HG03342 (cell line): ENCODE measurements at regions not wholly inside any gene's neighbourhood (a gene's known extent, or its start where the extent isn't known, plus 50 kb on each side); places are given as distances from the start of the nearest gene placed in this dataset.

Experiments
- ATAC-seq: cut with Tn5 transposase; IDR thresholded peaks from one replicate; pipeline ENCODE4 v1.9.1; 2021; ENCODE audit warnings: mild to moderate bottlenecking, moderate library complexity; ENCODE audit not compliant: unreplicated experiment

GRCh38 chr20:61048302-61048701 is 203.8 kb upstream of the CDH4 start:
- ATAC-seq, result no peak

GRCh38 chr20:61049684-61050083 is 202.4 kb upstream of the CDH4 start:
- ATAC-seq, result no peak

- ATAC-seq, result no peak
Observed at GRCh38 chr20:61050336-61050890, 201.6 kb upstream of the CDH4 start.

- no peak for ATAC-seq
Observed at GRCh38 chr20:61052195-61052750, 199.8 kb upstream of the CDH4 start.

- no peak for ATAC-seq
Observed at GRCh38 chr20:61052776-61053442, 199.2 kb upstream of the CDH4 start.

- ATAC-seq, result no peak
Observed at GRCh38 chr20:61053487-61053886, 198.6 kb upstream of the CDH4 start.

- no peak for ATAC-seq
Observed at GRCh38 chr20:61053889-61054288, 198.2 kb upstream of the CDH4 start.

- no peak for ATAC-seq
Observed at GRCh38 chr20:61054411-61054810, 197.7 kb upstream of the CDH4 start.

- no peak for ATAC-seq
Observed at GRCh38 chr20:61055180-61056010, 196.7 kb upstream of the CDH4 start.

- no peak for ATAC-seq
Observed at GRCh38 chr20:61056116-61056515, 195.9 kb upstream of the CDH4 start.

- ATAC-seq, result no peak
Observed at GRCh38 chr20:61056627-61057442, 195.2 kb upstream of the CDH4 start.

GRCh38 chr20:61057443-61058121 is 194.5 kb upstream of the CDH4 start:
- no peak for ATAC-seq

- no peak for ATAC-seq
Observed at GRCh38 chr20:61061981-61062380, 190.1 kb upstream of the CDH4 start.

GRCh38 chr20:61065853-61066252 is 186.2 kb upstream of the CDH4 start:
- ATAC-seq, result no peak

GRCh38 chr20:61066526-61066925 is 185.5 kb upstream of the CDH4 start:
- no peak for ATAC-seq

GRCh38 chr20:61067221-61067620 is 184.8 kb upstream of the CDH4 start:
- no peak for ATAC-seq

- no peak for ATAC-seq
Observed at GRCh38 chr20:61072398-61072797, 179.7 kb upstream of the CDH4 start.

GRCh38 chr20:61073376-61073775 is 178.7 kb upstream of the CDH4 start:
- no peak for ATAC-seq

GRCh38 chr20:61082720-61083119 is 169.3 kb upstream of the CDH4 start:
- no peak for ATAC-seq

GRCh38 chr20:61083431-61083830 is 168.6 kb upstream of the CDH4 start:
- no peak for ATAC-seq
